Erythroblast (primary cell): ENCODE measurements at regions not wholly inside any gene's neighbourhood (a gene's known extent, or its start where the extent isn't known, plus 50 kb on each side); places are given as distances from the start of the nearest gene placed in this dataset.

ENCODE experiments used
- GATA1 ChIP-seq: IDR thresholded peaks from 2 replicates; pipeline ENCODE4 v1.6.1; 2011; ENCODE audit warnings: low read depth, mild to moderate bottlenecking, control low read depth, low read length, moderate library complexity
- POLR2A ChIP-seq: IDR thresholded peaks from 2 replicates; pipeline ENCODE4 v1.6.1; 2011; ENCODE audit warnings: mild to moderate bottlenecking, low read length

DNA sequence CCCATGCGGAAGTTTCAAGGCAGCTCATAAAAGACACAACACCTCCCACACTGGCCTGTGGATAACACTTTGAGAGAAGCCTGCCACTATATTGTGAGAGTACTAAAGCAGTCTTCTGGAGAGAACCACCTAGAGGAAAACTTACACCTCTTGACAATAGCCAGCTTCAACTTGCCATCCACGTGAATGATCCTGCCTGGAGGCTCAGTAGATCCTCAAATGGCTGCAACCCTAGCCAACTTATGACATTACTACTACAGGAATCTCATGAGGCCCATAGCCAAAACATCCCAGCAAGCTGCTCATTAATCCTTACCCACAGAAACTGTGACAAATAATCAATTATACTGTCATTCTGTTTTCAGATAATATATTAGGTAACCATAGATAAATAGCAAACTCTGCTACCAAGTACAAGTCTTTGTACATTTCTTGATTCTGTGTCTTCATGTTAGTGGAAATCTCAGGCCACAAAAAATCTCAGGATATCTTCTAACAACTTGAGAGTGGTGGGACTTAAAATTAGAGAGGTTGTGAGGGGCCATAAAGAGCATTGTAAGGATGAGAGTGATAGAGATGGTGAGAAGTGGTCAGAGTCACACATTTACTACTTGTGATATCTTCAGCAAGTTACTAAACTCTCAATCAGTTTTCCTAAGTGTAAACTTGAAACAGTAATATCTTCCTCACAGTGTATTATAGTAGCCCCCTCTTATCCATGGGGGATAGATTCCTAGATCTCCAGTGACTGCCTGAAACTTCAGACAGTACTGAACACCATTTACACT lies 368.0 kb downstream of the C12orf50 start:
- TF ChIP-seq POLR2A: no peak
- no peak for TF ChIP-seq GATA1
